GM18517 (cell line): ENCODE measurements at regions not wholly inside any gene's neighbourhood (a gene's known extent, or its start where the extent isn't known, plus 50 kb on each side); places are given as distances from the start of the nearest gene placed in this dataset.
"Not testable (repeated sequence)": the region's sequence is repeated elsewhere in the genome, so short reads cannot be mapped to it uniquely, and the experiment has no call there.

ENCODE experiments used
- ATAC-seq: cut with Tn5 transposase; IDR thresholded peaks from one replicate; pipeline ENCODE4 v1.9.1; 2021; ENCODE audit warnings: mild to moderate bottlenecking, moderate library complexity; ENCODE audit not compliant: unreplicated experiment

DNA sequence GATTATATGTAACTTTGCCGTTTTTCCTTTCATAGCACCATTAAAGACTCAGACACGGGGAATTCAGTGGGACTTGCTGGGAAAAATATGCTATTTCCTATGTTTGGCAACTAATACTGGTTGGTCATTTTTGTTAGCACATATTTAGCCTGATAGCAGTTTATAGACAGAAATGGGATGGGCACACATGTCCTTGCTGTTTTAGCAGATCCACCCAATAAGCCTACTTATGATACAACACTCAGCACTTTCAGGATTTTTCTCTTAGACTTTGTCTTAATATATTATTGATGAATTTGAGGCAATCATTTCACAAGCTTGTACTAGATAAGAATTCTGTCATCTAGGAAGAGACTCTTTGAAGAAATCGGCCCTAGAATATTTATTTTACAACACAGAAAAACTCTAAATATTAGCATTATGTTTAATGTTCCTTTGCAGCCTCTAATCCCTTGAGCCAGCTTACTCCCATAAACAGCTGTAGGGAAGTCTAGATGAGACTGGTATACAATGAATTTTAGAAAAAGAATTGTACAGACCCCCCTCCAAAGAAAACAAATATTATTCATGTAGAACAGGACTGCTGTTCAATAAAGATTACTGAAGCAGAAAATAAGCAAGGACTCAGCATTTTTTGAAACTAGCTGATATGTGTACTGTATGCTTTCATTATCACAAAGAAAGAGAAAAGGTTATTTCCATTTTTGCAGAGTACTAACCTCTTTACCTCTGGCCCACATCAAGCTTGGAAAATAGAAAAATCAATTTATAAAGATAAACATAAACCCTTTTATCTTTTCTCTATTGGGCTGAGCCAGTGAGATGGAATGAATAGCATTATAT is 656.8 kb upstream of the SGO1 start:
- ATAC-seq, result no peak

DNA sequence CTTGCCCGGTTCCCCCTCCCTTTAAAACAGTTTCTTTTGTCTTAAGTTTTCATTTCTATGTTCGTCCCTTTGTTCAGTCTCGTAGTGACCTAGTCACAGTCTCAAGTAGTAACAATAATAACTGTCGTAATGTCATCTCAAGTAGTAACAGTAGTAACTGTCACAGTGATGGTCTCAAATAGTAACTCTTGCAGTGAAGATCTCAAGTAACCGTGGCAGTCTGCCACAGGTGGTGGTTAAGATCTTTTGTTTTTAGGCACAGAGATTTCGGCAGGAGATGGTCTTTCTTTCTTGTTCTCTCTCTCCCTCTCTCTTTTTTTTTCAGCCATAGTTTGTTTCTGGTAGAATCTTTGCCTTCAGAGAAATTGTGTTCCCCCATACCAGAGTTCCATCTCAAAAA is 656.0 kb upstream of the SGO1 start:
- no peak for ATAC-seq

DNA sequence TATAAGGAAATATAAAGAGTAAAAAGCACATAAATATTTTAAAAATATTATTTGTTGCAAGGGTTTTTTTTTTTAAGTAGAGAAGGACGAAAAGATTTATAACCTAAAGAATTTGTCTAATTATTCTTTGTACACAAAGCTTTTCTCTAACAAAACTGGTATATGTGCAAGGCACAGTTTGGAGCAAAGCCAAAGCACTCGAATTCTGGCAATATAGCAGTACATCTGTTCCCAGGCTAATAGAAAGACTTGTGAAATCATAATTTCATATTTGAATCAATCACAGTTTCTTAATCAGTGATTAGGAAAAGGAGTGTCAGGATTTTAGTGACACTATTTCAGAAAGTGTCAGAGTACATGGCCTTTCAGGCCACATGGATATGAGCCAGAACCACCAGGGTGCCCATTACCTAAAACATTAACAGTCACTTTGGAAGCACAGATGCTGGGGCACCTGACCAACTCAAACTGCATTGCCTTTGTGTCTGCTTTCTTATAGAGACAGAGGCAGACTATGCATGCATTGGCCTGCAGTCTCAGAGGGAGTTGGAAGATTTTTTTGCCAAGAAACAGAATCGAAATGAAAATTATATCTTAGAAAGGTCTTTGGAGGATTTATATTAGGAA is 651.8 kb upstream of the SGO1 start:
- ATAC-seq, result no peak

DNA sequence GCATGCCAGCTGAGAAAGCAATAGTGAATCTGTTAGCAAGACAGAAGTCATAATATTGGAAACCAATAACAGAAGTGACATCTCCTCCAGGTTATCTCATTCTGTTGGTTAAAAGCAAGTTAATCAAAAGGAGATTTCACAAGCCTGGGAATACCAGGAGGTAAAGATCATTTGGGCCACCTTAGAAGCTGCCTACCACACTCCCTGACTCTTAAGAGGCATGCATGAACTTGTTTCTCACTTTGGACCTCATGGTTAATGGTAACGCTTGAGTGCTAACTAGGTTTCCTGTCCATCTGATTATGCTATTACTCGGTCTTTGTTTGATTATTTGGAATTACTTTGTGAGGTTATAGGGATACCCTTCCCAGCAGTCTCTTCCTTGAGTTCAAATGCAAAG is 650.8 kb upstream of the SGO1 start:
- ATAC-seq, result no peak

DNA sequence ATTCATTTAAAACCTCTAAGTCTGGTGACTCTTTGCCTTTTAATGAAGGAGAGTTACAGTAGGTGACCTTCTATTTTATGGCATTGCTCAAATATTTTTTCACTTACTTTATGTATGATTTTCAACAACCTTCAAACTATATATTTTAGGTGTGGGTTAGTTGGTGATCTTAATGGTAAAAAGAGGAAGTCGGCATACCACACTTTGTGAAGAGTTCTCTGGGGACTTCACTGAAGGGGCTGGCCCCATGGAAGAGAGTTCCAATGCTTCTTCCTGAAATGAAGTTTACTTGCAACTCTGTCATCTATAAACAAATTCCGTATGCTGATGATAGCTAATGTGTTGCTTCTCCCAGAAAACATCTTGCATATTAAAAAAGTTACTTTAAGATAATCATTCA is 647.0 kb upstream of the SGO1 start:
- ATAC-seq, result no peak

DNA sequence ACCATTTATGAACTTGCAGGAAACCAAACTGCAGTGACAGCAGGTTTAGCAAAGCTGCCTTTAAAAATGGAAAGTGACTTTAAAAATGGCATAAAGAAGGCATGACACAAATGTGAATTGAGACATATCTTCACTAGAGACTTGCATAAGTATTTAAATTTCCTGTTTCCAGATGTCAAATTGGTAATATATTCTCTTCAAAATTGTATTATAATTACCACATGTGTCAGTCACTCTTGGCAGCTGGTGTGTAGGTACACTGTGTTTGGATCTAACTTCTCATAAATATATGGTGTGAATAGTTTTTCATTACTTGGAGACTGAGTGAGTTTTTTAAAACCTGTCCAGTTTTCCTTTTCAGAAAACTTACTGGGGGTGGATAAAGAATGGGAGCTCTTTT is 636.2 kb upstream of the SGO1 start:
- no peak for ATAC-seq

DNA sequence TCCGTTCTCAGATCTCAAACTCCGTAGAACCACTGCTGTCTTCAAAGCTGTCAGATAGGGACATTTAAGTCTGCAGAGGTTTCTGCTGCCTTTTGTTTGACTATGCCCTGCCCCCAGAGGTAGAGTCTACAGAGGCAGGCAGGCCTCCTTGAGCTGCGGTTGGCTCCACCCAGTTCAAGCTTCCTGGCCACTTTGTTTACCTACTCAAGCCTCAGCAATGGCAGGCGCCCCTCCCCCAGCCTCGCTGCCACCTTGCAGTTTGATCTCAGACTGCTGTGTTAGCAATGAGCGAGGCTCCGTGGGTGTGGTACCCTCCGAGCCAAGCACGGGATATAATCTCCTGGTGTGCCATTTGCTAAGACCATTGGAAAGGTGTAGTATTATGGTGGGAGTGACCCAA is 634.9 kb upstream of the SGO1 start:
- ATAC-seq, result not testable (repeated sequence)

DNA sequence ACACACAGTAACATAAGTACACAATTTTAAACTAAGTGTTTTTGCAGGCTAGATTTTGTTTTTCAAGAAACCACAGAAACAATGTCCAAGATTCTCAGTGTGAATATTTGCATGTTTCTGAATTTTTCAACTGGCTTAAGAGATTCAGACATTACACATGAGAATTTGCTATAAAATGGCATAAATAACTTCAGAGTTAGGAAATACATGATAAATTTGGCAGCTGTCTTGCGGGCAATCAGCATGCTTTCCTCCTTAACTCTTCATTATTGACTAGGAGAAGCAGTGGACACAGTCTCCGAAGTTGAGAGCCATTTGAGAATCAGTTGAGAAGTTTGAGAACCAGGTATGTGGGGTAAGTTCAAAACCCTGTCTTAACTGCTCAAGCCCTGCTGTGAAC is 625.6 kb upstream of the SGO1 start:
- ATAC-seq, result no peak

DNA sequence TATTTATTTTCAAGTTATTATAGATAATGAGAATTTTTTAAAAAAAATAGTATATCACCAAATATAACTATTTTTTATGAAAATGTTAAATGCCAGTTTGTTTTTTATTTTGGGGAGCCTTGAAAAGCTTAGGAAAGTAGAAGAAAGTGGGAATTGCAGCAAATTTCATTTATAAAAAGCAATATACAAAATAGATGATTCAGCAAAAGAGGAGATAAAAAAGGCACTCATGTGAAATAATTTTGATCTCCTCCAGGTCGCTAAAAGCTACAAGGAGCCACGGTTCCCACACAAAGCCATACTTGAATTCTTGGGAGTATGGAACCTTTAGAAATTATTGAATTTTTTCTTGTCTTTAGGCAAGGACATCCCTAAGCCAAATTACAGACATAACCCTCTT is 625.0 kb upstream of the SGO1 start:
- no peak for ATAC-seq

DNA sequence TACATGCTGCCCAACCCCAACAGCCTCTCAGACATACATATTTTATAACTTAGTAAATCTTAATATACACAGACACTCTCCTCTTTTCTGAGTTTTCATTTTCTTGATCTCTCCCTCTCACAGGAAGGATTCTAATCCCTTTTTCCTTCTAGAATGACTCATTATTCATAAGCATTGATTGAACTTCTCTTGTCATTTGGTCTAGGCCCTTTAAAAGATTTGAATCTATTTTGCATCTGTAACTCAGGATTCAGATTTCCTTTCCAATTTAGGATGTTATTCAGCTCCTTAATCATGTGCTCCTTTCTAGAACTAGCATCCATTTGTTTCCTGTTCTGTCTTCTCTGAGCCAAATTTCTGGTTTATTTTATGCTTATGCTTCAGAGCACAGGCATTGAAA is 624.5 kb upstream of the SGO1 start:
- no peak for ATAC-seq

DNA sequence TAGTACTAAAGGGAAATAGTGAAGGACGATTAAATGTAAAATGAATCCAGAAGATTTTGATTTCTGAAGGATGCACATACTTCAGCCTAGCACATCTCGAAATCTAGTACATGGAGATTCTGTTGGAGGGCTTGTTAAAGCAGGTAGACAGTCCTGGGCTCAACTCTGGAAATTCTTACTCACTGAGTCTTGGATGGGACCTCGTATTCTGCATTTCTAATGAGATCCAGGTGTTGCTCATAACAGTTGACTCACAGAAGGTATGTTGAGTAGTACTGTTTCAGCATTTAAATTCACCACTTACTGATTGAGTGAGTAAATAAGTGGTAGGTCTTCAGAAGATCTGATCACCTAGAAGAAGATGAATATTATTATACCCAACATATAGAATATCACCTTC is 623.4 kb upstream of the SGO1 start:
- no peak for ATAC-seq

DNA sequence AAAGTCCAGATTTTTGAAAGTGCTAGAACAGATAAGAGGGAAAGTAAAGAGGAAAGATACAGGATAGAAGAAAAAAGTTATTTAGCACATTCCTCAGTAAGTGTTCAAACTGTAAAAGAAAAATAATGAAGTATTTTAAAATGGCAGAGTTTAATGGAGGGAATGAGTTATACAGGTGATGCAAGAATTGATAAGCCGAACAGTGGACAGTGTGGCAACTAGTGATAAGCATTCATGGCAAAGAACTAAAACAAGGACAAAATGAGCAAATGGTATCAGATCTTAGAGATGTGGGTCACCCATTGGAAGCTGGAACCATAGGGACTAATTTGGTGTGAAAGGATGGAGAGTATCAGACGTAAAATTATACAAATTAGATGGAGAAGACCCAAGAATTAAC is 622.9 kb upstream of the SGO1 start:
- ATAC-seq, result no peak

DNA sequence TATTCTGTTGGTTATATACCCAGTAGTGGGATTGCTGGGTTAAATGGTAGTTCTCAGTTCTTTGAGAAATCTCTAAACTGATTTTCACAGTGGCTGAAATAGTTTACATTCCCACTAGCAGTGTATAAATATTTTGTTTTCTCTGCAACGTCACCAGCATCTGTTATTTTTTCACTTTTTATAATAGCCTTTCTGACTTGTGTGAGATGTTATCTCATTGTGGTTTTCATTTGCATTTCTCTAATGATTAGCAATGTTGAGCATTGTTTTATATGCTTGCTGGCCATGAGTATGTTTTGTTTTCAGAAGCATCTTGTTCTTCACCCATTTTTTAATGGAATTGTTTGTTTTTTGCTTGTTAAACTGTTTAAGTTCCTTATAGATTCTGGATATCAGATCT is 612.7 kb upstream of the SGO1 start:
- ATAC-seq, result no peak

DNA sequence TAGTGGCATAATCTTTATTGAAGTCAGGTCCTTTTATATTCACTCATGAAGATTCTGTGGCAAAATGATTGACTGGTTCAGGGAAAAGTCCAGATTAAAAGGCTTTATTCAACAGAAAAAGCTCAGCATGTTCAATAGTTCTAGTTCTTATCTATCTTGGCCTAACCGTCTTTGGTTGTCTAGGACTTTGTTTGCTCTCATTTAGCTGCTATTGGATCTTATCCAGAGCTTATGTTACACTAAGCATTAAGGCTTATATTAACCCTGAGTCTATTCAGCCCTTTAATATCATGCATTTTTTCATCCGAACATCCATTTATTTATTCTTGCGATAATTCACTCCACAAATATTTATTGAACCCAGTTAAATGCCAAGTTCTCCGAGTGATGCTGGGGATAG is 601.0 kb upstream of the SGO1 start:
- no peak for ATAC-seq

DNA sequence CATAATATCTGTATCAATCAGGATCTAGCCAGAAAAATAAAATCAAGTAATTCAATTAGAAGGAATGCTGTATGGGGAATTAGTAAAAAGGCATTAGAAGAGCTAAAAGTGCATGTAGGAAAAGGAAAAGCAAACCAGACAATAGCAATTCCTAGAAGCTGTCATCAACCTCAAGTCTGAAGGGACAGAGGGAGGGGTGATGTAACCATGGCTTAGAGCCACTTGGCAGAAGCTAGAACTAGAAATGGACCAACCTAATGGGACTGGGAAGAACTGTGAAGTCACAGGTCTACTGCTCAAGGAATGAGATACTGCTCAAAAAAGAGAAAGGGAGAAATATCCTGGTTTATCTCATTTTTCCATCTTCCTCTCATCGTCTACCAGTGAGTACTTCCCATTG is 590.7 kb upstream of the SGO1 start:
- no peak for ATAC-seq

DNA sequence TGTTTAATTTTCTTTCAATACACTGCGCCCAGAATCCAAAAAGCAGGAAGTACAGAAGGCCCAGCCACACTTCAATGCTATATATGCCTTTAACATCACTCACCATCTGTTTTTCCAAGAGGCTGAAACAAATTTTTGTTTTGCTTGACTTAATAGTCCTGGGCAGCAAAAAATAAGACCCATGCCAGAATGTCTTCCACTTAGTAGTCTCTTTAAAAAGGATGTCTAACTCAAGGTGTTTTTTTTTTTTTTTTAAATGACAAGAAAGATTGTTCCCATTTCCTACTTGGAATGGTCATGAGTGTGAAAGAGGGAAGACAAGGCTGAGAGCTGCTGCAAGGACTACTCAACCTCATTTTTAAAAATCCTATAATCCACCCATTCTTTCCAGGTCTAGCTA is 590.3 kb upstream of the SGO1 start:
- no peak for ATAC-seq

DNA sequence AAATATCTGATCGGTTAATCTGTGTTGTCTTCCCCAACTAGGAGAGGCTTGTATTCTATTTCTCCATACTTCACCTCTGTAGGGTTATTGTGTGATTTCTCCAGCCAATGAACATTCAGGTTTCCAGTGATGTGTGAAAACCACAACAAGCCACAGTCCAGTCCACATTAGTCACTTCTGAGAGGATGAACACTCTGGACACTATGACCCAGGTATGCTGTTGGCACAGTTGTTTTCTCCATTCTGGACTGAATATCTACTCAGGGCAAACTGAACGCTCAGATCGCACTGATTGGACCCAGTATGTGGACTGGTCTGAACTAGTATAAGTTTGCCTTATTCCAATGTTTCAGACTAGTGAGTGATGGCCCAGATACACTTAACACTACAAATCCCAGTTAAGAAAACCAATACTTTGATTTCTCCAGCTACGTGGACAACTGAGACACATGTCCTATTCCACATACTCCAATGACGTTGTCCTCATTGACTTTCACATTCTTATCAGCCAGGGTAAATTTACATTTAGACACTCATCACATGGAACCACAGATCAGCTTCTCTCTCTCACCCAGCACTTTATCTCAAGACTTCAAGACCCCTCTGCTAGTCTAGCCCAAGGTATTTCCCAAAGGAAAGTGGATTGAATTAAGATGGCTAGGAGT is 587.4 kb upstream of the SGO1 start:
- ATAC-seq, result no peak

DNA sequence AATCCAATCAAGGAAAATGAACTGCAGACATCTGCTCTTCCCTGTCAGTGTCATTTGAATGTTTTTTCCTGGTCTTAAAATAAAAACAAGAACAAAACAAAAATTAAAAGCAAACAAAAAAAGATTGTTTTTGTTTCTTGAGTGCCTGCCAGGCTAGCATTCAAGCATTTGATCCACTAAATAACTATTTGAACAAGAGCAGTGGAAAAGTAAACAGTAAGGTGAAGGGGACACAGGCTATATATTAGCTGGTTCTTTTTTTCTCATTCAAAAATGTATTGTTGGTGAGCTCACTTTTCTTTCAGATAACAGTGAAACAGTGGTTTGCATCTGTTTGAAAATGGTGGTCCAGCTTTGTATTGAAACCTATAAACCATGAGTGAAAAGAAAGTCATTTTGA is 586.9 kb upstream of the SGO1 start:
- ATAC-seq, result no peak

DNA sequence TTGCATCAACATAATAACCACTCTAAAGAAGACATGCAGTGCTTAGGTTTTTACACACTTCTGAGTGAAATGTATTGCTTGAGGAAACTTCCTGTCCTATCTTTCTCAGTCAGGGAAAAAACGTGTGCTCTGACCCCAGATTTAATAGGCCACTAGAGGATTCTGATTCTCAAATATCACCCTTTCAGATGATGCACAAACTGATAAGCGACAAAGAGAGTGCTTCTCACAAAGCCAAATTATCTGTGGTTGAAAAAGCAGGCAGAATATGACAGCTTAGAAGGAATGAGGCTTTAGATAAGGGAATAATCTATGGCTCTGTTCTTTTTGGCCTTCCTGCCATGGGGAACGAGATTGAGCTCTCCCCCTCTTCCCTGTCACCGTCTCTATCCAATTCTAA is 583.4 kb upstream of the SGO1 start:
- ATAC-seq, result no peak

DNA sequence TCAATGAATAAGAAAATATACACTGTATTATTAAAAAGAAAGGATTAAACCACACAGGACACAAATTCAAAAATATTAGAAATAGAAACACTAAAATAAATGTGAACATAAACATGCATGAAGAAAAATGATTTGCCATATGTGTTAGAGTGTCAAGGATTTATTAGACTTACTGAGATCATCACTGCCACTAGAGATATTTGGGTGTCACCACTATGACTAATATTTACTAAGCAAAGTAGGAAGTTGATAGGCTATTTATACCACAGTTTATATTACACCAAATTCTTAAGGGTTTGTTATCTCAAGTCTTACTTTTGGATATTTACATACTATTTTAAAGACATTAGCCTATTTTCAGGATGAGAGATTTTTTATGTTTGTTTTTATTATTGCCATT is 575.0 kb upstream of the SGO1 start:
- no peak for ATAC-seq

DNA sequence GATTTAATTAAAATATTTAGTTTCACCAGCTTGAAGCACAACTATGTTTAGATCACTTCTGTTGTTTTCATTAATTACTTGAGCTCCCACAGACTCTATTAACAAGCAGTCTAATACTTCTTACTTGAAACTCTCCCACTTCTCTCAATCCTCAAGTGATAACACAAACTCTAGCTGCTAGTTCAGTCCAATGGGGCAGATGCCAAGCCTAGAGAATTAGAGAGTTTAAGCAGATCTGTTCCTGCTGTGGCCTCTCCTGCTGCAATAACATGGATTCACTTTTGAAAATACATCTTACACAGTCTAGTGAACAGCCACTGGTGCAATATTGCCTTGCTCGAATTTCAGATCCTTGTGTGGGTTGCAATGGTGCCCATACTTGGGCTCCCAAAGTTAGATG is 566.4 kb upstream of the SGO1 start:
- ATAC-seq, result no peak

DNA sequence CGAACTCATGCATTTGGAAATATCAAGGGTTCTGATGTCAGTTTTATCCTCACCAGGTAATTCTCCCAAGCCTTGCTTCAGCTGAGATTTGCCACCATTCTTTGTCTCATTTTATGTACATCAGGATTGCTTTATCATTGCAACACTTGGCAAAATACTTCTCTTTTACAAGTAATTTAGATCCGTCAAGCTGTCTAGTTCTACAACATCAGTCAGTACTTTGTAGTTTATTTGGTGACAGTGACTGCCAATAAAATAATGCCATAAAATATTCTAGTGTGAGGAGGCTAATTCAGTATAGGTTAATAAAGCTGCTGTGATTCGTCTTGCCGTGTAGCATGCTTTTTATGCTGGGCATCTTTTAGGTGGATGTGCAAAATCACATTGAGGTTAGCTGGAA is 565.3 kb upstream of the SGO1 start:
- ATAC-seq, result no peak
